Adrenal gland (tissue), 9 donors: ENCODE measurements at regions not wholly inside any gene's neighbourhood (a gene's known extent, or its start where the extent isn't known, plus 50 kb on each side); places are given as distances from the start of the nearest gene placed in this dataset.

Experiments used
- DNase-seq, 7 donors: peaks; one replicate each; pipeline ENCODE4 v3.0.0-alpha.2; 2019 to 2020
- H3K27ac ChIP-seq, 5 donors: fragments of 200-600 bp; sonication (generic) in 4 of 5; 1 replicate in 3 of 5; 2 replicates in 2 of 5; pipeline versions ENCODE4 v1.5.1 to v1.8.0; 2016 to 2020; ENCODE audit warnings: mild to moderate bottlenecking in 1 of 5
- H3K27me3 ChIP-seq: fragments of 200-600 bp; 2 replicates; pipeline ENCODE4 v1.8.0; 2021
- H3K36me3 ChIP-seq, 2 donors: fragments of 200-600 bp; replicated peaks in 1 of 2; 1 replicate in 1 of 2; 2 replicates in 1 of 2; pipeline versions ENCODE4 v1.5.1 to v1.8.0; 2018 to 2022
- H3K4me1 ChIP-seq, 2 donors: fragments of 200-600 bp; replicated peaks in 1 of 2; 1 replicate in 1 of 2; 2 replicates in 1 of 2; pipeline versions ENCODE4 v1.5.1 to v1.8.0; 2018 to 2021
- H3K4me3 ChIP-seq, 4 donors: fragments of 200-600 bp; sonication (generic) in 3 of 4; one replicate each; pipeline ENCODE4 v1.5.1; 2016 to 2018
- H3K9me3 ChIP-seq, 3 donors: fragments of 200-600 bp; sonication (generic) in 1 of 3; replicated peaks in 1 of 3; 1 replicate in 2 of 3; 2 replicates in 1 of 3; pipeline versions ENCODE4 v1.5.1 to v1.8.0; 2016 to 2021
- POLR2A ChIP-seq, 2 donors: fragments of 450-650 bp; IDR thresholded peaks; one replicate each; pipeline ENCODE4 v1.6.1; 2017; ENCODE audit warnings: antibody characterized with exemption in 2 of 2, mild to moderate bottlenecking in 2 of 2, moderate library complexity in 1 of 2
- WGBS, 4 donors: extraction: QIAGEN DNeasy Blood & Tissue Kit in 2 of 4; methylation state at CpG; one replicate each; pipeline versions ENCODE4 v1.1.5 to v1.1.7; 2013 to 2017; 5-methylcytosine and 5-hydroxymethylcytosine counted together
- intact Hi-C, 2 donors: fragments of 100-400 bp; cut with DNase I; formaldehyde crosslinking; loops; one replicate each; pipeline versions ENCODE4 v1.14.1 to v1.15.0; 2022 to 2023
- TF ChIP-seq, protein P1 (sequence below), 6 experiments: fragments of 450-650 bp in 4 of 6; fragments of 200-600 bp in 2 of 6; sonication (generic) in 1 of 6; IDR thresholded peaks; 1 replicate in 5 of 6; 2 replicates in 1 of 6; pipeline versions ENCODE4 v1.5.1 to v1.8.0; 2016 to 2021; ENCODE audit warnings: antibody characterized with exemption in 6 of 6, mild to moderate bottlenecking in 2 of 6, moderate library complexity in 1 of 6
- donor health status: healthy with polysubstance abuse.
- donor health status: Bipolar disorder and iron deficiency.
- donor health status: DM: yes; HTN: yes; CAD: no.
- donor health status: DM: no; HTN: no; CAD: no.
- donor health status: DM: no; HTN: no; CAD: no.

DNA sequence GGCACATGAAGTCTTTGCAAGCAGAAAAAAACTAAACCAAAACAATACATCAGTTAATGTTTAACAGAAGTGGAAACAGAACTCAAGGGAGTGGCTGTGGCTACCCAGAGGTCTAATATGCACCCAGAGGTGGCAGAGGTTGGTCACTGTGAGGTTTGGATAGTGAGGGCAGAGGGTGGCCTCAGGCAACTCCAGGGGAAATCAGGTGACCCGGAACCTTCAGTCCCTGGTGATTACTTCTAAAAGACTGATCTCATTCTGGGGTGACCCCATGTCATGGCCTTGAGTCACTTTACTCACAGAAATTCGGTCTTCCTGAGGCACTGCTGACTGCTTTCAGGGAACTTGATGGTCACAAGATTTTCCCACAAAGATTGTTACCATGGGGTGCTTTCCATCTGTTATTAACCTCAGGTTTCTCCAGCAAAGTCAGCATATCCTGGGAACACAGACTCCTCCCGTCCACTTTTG lies 99.4 kb downstream of the TMEM17 start:
- TF ChIP-seq POLR2A (IDR thresholded peaks at IDR 0.05) = no peak
- Histone ChIP-seq H3K27ac (no peak overlapping the region), H3K36me3 (no peaks in the 10 kb centered on the region), H3K4me1 (peaks cover 22% of the 10 kb centered on the region in 2 donors), H3K27me3 (no peaks in the 10 kb centered on the region), H3K9me3 (no peaks in the 10 kb centered on the region), H3K4me3 (no peak overlapping the region)
- intact Hi-C loops = no loop called here
- WGBS, 4 donors = 29 to 50% (median 45%) methylated on average over 3 of the region's 3 CpGs
- DNase-seq = peak in 4 of 7 donors; percentile 46 to 59 (median 58)

- H3K27me3 ChIP-seq = no peaks in the 10 kb centered on the region
- WGBS, 4 donors = 68 to 80% (median 71%) methylated on average over 5 of the region's 5 CpGs
- intact Hi-C loops = no loop called here
- no peaks in the 10 kb centered on the region for H3K36me3 ChIP-seq
- H3K9me3 ChIP-seq = no peaks in the 10 kb centered on the region
- no peak overlapping the region for H3K4me3 ChIP-seq
- no peak overlapping the region for H3K27ac ChIP-seq
- peaks cover 9 to 11% of the 10 kb centered on the region in 2 donors for H3K4me1 ChIP-seq
- no peak for DNase-seq
- TF ChIP-seq, protein P1, sequence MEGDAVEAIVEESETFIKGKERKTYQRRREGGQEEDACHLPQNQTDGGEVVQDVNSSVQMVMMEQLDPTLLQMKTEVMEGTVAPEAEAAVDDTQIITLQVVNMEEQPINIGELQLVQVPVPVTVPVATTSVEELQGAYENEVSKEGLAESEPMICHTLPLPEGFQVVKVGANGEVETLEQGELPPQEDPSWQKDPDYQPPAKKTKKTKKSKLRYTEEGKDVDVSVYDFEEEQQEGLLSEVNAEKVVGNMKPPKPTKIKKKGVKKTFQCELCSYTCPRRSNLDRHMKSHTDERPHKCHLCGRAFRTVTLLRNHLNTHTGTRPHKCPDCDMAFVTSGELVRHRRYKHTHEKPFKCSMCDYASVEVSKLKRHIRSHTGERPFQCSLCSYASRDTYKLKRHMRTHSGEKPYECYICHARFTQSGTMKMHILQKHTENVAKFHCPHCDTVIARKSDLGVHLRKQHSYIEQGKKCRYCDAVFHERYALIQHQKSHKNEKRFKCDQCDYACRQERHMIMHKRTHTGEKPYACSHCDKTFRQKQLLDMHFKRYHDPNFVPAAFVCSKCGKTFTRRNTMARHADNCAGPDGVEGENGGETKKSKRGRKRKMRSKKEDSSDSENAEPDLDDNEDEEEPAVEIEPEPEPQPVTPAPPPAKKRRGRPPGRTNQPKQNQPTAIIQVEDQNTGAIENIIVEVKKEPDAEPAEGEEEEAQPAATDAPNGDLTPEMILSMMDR (IDR thresholded peaks at IDR 0.05) = no peak
- TF ChIP-seq POLR2A (IDR thresholded peaks at IDR 0.05) = no peak
Observed at GRCh38 chr2:62404913-62405312, 101.1 kb downstream of the TMEM17 start.

- H3K27me3 ChIP-seq = no peaks in the 10 kb centered on the region
- no peaks in the 10 kb centered on the region for H3K36me3 ChIP-seq
- peaks cover 3 to 8% of the 10 kb centered on the region in 2 donors for H3K4me1 ChIP-seq
- TF ChIP-seq, protein P1 (IDR thresholded peaks at IDR 0.05) = no peak
- no peak for TF ChIP-seq POLR2A (IDR thresholded peaks at IDR 0.05)
- H3K9me3 ChIP-seq = no peaks in the 10 kb centered on the region
- 81 to 97% (median 93%) methylated on average over 3 of the region's 3 CpGs for WGBS, 4 donors
- intact Hi-C loops = no loop called here
- H3K4me3 ChIP-seq = no peak overlapping the region
- H3K27ac ChIP-seq = no peak overlapping the region
- DNase-seq = no peak
Observed at GRCh38 chr2:62402156-62402555, 103.8 kb downstream of the TMEM17 start.

- Histone ChIP-seq H3K4me1 (no peaks in the 10 kb centered on the region), H3K27me3 (no peaks in the 10 kb centered on the region), H3K36me3 (no peaks in the 10 kb centered on the region), H3K27ac (no peak overlapping the region), H3K9me3 (no peaks in the 10 kb centered on the region), H3K4me3 (no peak overlapping the region)
- TF ChIP-seq, protein P1 (IDR thresholded peaks at IDR 0.05) = no peak
- TF ChIP-seq POLR2A (IDR thresholded peaks at IDR 0.05) = no peak
- WGBS, 4 donors = 52 to 76% (median 63%) methylated on average over 2 to 3 of the region's 3 CpGs
- intact Hi-C loops = no loop called here
- DNase-seq = no peak
Observed at GRCh38 chr2:62398356-62398755, 107.6 kb downstream of the TMEM17 start.

DNA sequence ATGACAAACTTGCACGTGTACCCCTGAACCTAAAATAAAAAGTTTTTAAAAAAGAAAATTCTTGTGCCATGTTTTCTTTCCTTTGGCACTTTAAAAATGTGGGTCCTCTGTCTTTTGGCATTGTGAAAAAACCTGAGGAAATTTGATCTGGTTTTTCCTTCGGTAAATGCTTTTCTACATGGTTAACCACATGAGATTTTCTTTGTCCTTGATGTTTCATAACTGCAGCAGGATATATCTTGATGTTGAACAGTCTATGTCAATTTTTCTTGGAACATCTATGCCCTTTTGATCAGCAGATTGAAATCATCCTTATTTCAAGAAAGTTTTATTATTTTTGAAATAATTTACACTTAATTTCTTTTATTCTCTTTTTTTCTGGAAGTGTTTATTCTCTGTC lies 109.1 kb downstream of the TMEM17 start:
- 47 to 65% (median 59%) methylated on average over 2 of the region's 2 CpGs for WGBS, 4 donors
- no peaks in the 10 kb centered on the region for H3K4me1 ChIP-seq
- intact Hi-C loops = no loop called here
- no peaks in the 10 kb centered on the region for H3K27me3 ChIP-seq
- no peak for DNase-seq
- H3K9me3 ChIP-seq = no peaks in the 10 kb centered on the region
- TF ChIP-seq, protein P1 (IDR thresholded peaks at IDR 0.05) = no peak
- no peak for TF ChIP-seq POLR2A (IDR thresholded peaks at IDR 0.05)
- H3K27ac ChIP-seq = no peak overlapping the region
- no peaks in the 10 kb centered on the region for H3K36me3 ChIP-seq
- no peak overlapping the region for H3K4me3 ChIP-seq
